ENCODE measurements at regions not wholly inside any gene's neighbourhood (a gene's known extent, or its start where the extent isn't known, plus 50 kb on each side); places are given as distances from the start of the nearest gene placed in this dataset.
A peak's percentile ranks its signal among the peaks of the same experiment; 100 is the strongest.

DNA sequence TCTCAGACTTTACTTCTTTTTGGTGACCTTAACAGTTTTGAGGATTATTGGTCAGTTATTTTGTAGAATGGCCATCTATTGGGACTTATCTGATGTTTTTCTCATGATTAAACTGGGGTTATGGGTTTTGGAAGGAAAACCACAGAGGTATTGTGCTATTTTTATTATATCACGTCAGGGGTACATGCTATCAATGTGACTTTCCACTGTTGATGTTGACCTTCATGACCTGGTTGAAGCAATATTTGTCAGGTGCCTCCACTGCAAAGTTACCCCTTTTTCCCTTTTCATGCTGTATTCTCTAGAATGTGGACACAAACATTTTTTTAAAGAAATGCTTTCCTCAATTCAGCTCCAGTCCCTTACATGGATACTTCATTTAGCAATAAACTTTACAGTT lies 152.8 kb upstream of the TSLP start:
- no peak for DNase-seq
- H2BK15ac ChIP-seq (ENCODE audit: low read depth, poor library complexity, severe bottlenecking), result no peak overlapping the region
- no peak overlapping the region for H3K27ac ChIP-seq (ENCODE audit: low read length, poor library complexity, severe bottlenecking)
- peak overlapping the region; percentile 37 for H2BK120ac ChIP-seq (ENCODE audit: low read depth, low read length)
- H3K18ac ChIP-seq (ENCODE audit: low read depth in 1 of 2, low read length in 2 of 2), result no peak overlapping the region
- no peaks in the 10 kb centered on the region for H3K79me1 ChIP-seq (replicated peaks; ENCODE audit: low read length, poor library complexity, severe bottlenecking)
- no peak overlapping the region for H2AFZ ChIP-seq (ENCODE audit: low read depth, low read length)
- H3K9me3 ChIP-seq (ENCODE audit: control insufficient read depth, low read length), result no peaks in the 10 kb centered on the region
- H3K4me2 ChIP-seq (ENCODE audit: low read length, poor library complexity, severe bottlenecking), result no peak overlapping the region
- WGBS, result 84% methylated on average over 1 of the region's 1 CpG
- H3K14ac ChIP-seq (ENCODE audit: low read length in 2 of 2), result no peak overlapping the region
- no peaks in the 10 kb centered on the region for H3K4me1 ChIP-seq (ENCODE audit: control insufficient read depth, insufficient read depth, low read depth, low read length)
- no peak overlapping the region for H2AK5ac ChIP-seq (ENCODE audit: low read length, severe bottlenecking)
- no peak overlapping the region for H3K9ac ChIP-seq (ENCODE audit: low read length)
- peak overlapping the region in 1 of 2 experiments; percentile 22 for H3K4ac ChIP-seq (ENCODE audit: low read depth in 1 of 2, low read length in 2 of 2)
- no peak overlapping the region for H3K23ac ChIP-seq (ENCODE audit: low read length in 2 of 2)
- no peaks in the 10 kb centered on the region for H3K27me3 ChIP-seq (ENCODE audit: control insufficient read depth in 1 of 2, insufficient read depth in 1 of 2, low read length in 2 of 2)
- no peak overlapping the region for H3K4me3 ChIP-seq (ENCODE audit: insufficient read depth in 1 of 2, low read depth in 1 of 2, low read length in 2 of 2)
- no peaks in the 10 kb centered on the region for H3K36me3 ChIP-seq (ENCODE audit: control insufficient read depth in 1 of 2, insufficient read depth in 2 of 2, low read depth in 1 of 2, low read length in 2 of 2)
- H4K8ac ChIP-seq (ENCODE audit: low read length), result no peak overlapping the region
- peak overlapping the region in 1 of 2 experiments; percentile 4 for H2BK12ac ChIP-seq (ENCODE audit: low read length in 2 of 2)
- no peak overlapping the region for H4K91ac ChIP-seq (ENCODE audit: low read length)
- H2BK5ac ChIP-seq (ENCODE audit: low read depth, low read length, poor library complexity, severe bottlenecking), result no peak overlapping the region

DNA sequence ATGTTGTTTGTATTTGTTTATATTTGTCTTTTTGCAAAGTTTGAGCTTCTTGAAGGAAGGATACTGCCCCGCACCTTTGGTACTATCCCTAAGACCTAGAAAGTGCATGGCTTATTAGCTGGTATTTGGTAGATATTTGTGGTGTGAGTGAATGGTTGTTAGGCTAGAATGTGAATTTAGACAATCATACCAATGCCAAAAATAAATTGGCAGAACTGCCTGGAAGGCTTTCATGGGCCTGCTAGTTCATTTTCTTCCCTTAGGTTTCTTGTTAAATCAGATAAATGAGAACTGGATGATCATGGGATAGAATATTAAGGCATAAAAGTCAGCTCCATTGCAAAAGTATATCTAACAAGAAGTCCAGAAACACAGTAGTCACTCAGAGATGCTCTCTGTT lies 147.5 kb upstream of the TSLP start:
- 100% methylated on average over 1 of the region's 1 CpG for WGBS
- H2BK12ac ChIP-seq (ENCODE audit: low read length in 2 of 2), result no peak overlapping the region
- H3K9ac ChIP-seq (ENCODE audit: low read length), result no peak overlapping the region
- no peak overlapping the region for H2AFZ ChIP-seq (ENCODE audit: low read depth, low read length)
- no peak overlapping the region for H2AK5ac ChIP-seq (ENCODE audit: low read length, severe bottlenecking)
- no peak overlapping the region for H2BK5ac ChIP-seq (ENCODE audit: low read depth, low read length, poor library complexity, severe bottlenecking)
- H3K23ac ChIP-seq (ENCODE audit: low read length in 2 of 2), result no peak overlapping the region
- no peak overlapping the region for H3K4ac ChIP-seq (ENCODE audit: low read depth in 1 of 2, low read length in 2 of 2)
- DNase-seq, result no peak
- H3K79me1 ChIP-seq (replicated peaks; ENCODE audit: low read length, poor library complexity, severe bottlenecking), result no peaks in the 10 kb centered on the region
- no peak overlapping the region for H4K8ac ChIP-seq (ENCODE audit: low read length)
- no peak overlapping the region for H2BK15ac ChIP-seq (ENCODE audit: low read depth, poor library complexity, severe bottlenecking)
- no peaks in the 10 kb centered on the region for H3K4me1 ChIP-seq (ENCODE audit: control insufficient read depth, insufficient read depth, low read depth, low read length)
- no peaks in the 10 kb centered on the region for H3K36me3 ChIP-seq (ENCODE audit: control insufficient read depth in 1 of 2, insufficient read depth in 2 of 2, low read depth in 1 of 2, low read length in 2 of 2)
- H4K91ac ChIP-seq (ENCODE audit: low read length), result no peak overlapping the region
- no peaks in the 10 kb centered on the region for H3K27me3 ChIP-seq (ENCODE audit: control insufficient read depth in 1 of 2, insufficient read depth in 1 of 2, low read length in 2 of 2)
- H2BK120ac ChIP-seq (ENCODE audit: low read depth, low read length), result no peak overlapping the region
- H3K4me3 ChIP-seq (ENCODE audit: insufficient read depth in 1 of 2, low read depth in 1 of 2, low read length in 2 of 2), result no peak overlapping the region
- no peak overlapping the region for H3K27ac ChIP-seq (ENCODE audit: low read length, poor library complexity, severe bottlenecking)
- no peak overlapping the region for H3K14ac ChIP-seq (ENCODE audit: low read length in 2 of 2)
- H3K4me2 ChIP-seq (ENCODE audit: low read length, poor library complexity, severe bottlenecking), result no peak overlapping the region
- no peaks in the 10 kb centered on the region for H3K9me3 ChIP-seq (ENCODE audit: control insufficient read depth, low read length)
- H3K18ac ChIP-seq (ENCODE audit: low read depth in 1 of 2, low read length in 2 of 2), result no peak overlapping the region

DNA sequence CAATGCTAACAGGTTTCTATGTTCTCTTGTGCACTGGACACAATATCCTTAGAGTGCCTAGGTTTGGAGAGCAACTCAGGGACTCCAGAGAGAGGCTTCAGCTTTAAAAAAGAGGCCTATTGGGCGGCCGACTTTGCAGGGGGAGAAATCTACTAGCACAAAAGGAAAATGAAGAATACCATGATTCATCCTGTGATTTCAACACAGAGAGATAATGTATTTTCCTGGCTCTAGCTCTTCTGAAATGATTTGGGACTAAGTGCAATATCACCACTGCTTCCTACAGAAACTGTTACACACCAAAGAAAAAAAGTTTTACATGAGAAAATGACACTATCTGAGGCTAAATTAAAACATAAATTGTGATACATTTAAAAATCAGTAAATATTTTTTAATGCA lies 146.1 kb upstream of the TSLP start:
- no peak overlapping the region for H3K18ac ChIP-seq (ENCODE audit: low read depth in 1 of 2, low read length in 2 of 2)
- H2AFZ ChIP-seq (ENCODE audit: low read depth, low read length), result no peak overlapping the region
- H2BK120ac ChIP-seq (ENCODE audit: low read depth, low read length), result no peak overlapping the region
- H3K23ac ChIP-seq (ENCODE audit: low read length in 2 of 2), result no peak overlapping the region
- peak overlapping the region; percentile 15 for H3K9ac ChIP-seq (ENCODE audit: low read length)
- no peak overlapping the region for H3K4me2 ChIP-seq (ENCODE audit: low read length, poor library complexity, severe bottlenecking)
- no peak overlapping the region for H3K4ac ChIP-seq (ENCODE audit: low read depth in 1 of 2, low read length in 2 of 2)
- H3K79me1 ChIP-seq (replicated peaks; ENCODE audit: low read length, poor library complexity, severe bottlenecking), result no peaks in the 10 kb centered on the region
- H2BK5ac ChIP-seq (ENCODE audit: low read depth, low read length, poor library complexity, severe bottlenecking), result no peak overlapping the region
- no peak overlapping the region for H3K14ac ChIP-seq (ENCODE audit: low read length in 2 of 2)
- H4K91ac ChIP-seq (ENCODE audit: low read length), result no peak overlapping the region
- H2BK12ac ChIP-seq (ENCODE audit: low read length in 2 of 2), result no peak overlapping the region
- no peaks in the 10 kb centered on the region for H3K9me3 ChIP-seq (ENCODE audit: control insufficient read depth, low read length)
- H3K36me3 ChIP-seq (ENCODE audit: control insufficient read depth in 1 of 2, insufficient read depth in 2 of 2, low read depth in 1 of 2, low read length in 2 of 2), result no peaks in the 10 kb centered on the region
- WGBS, result no CpG with 5 or more reads among the region's 2 CpGs
- no peak overlapping the region for H3K4me3 ChIP-seq (ENCODE audit: insufficient read depth in 1 of 2, low read depth in 1 of 2, low read length in 2 of 2)
- no peaks in the 10 kb centered on the region for H3K4me1 ChIP-seq (ENCODE audit: control insufficient read depth, insufficient read depth, low read depth, low read length)
- no peak overlapping the region for H3K27ac ChIP-seq (ENCODE audit: low read length, poor library complexity, severe bottlenecking)
- H2BK15ac ChIP-seq (ENCODE audit: low read depth, poor library complexity, severe bottlenecking), result no peak overlapping the region
- H2AK5ac ChIP-seq (ENCODE audit: low read length, severe bottlenecking), result no peak overlapping the region
- DNase-seq, result peak; percentile 61
- no peaks in the 10 kb centered on the region for H3K27me3 ChIP-seq (ENCODE audit: control insufficient read depth in 1 of 2, insufficient read depth in 1 of 2, low read length in 2 of 2)
- no peak overlapping the region for H4K8ac ChIP-seq (ENCODE audit: low read length)

DNA sequence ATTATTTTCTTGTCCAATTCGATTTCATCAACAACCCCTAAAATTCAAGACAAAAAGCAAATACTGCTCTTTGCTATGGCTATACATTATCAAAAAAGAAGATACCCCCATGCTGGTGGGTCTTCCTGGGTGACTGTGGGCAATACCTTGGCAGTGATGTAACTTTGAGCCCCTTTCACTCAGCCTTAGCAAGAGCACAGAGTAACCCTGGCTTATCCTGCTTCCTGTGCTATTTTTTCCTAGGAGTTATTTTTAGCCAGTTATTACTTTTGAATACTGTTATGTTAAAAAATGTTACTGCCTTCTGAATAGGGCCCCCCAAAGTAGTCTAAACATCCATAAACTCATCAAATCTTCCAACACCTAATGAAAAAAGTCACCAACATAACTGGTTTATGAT lies 145.6 kb upstream of the TSLP start:
- Histone ChIP-seq H3K4me2 (ENCODE audit: low read length, poor library complexity, severe bottlenecking) (no peak overlapping the region), H3K14ac (ENCODE audit: low read length in 2 of 2) (no peak overlapping the region), H3K23ac (ENCODE audit: low read length in 2 of 2) (no peak overlapping the region), H3K36me3 (ENCODE audit: control insufficient read depth in 1 of 2, insufficient read depth in 2 of 2, low read depth in 1 of 2, low read length in 2 of 2) (no peaks in the 10 kb centered on the region), H2BK12ac (ENCODE audit: low read length in 2 of 2) (peak overlapping the region in 1 of 2 experiments; percentile 80), H2BK120ac (ENCODE audit: low read depth, low read length) (no peak overlapping the region), H2BK15ac (ENCODE audit: low read depth, poor library complexity, severe bottlenecking) (no peak overlapping the region), H4K91ac (ENCODE audit: low read length) (no peak overlapping the region), H2AK5ac (ENCODE audit: low read length, severe bottlenecking) (no peak overlapping the region), H3K27me3 (ENCODE audit: control insufficient read depth in 1 of 2, insufficient read depth in 1 of 2, low read length in 2 of 2) (no peaks in the 10 kb centered on the region), H3K9ac (ENCODE audit: low read length) (peak overlapping the region; percentile 15), H3K4me1 (ENCODE audit: control insufficient read depth, insufficient read depth, low read depth, low read length) (no peaks in the 10 kb centered on the region), H3K27ac (ENCODE audit: low read length, poor library complexity, severe bottlenecking) (no peak overlapping the region), H2AFZ (ENCODE audit: low read depth, low read length) (no peak overlapping the region), H3K18ac (ENCODE audit: low read depth in 1 of 2, low read length in 2 of 2) (peak overlapping the region in 1 of 2 experiments; percentile 45), H3K79me1 (replicated peaks; ENCODE audit: low read length, poor library complexity, severe bottlenecking) (no peaks in the 10 kb centered on the region), H3K4me3 (ENCODE audit: insufficient read depth in 1 of 2, low read depth in 1 of 2, low read length in 2 of 2) (no peak overlapping the region), H3K4ac (ENCODE audit: low read depth in 1 of 2, low read length in 2 of 2) (peak overlapping the region in 1 of 2 experiments; percentile 54), H3K9me3 (ENCODE audit: control insufficient read depth, low read length) (no peaks in the 10 kb centered on the region), H2BK5ac (ENCODE audit: low read depth, low read length, poor library complexity, severe bottlenecking) (no peak overlapping the region), H4K8ac (ENCODE audit: low read length) (no peak overlapping the region)
- 62% methylated on average over 1 of the region's 1 CpG for WGBS
- no peak for DNase-seq
